ENCODE measurements at regions not wholly inside any gene's neighbourhood (a gene's known extent, or its start where the extent isn't known, plus 50 kb on each side); places are given as distances from the start of the nearest gene placed in this dataset.

- no peak for DNase-seq (ENCODE audit: low spot score)
Measured at GRCh38 chr19:30634996-30635975, 263.1 kb downstream of the ZNF536 start.

GRCh38 chr19:30634131-30634830 is 262.1 kb downstream of the ZNF536 start:
- no peak for DNase-seq (ENCODE audit: low spot score)

GRCh38 chr19:30631033-30631370 is 258.8 kb downstream of the ZNF536 start:
- no peak for DNase-seq (ENCODE audit: low spot score)

- no peak for DNase-seq (ENCODE audit: low spot score)
Measured at GRCh38 chr19:30630289-30631032, 258.3 kb downstream of the ZNF536 start.

- no peak for DNase-seq (ENCODE audit: low spot score)
Measured at GRCh38 chr19:30629086-30629485, 256.9 kb downstream of the ZNF536 start.

- no peak for DNase-seq (ENCODE audit: low spot score)
Measured at GRCh38 chr19:30626626-30626966, 254.4 kb downstream of the ZNF536 start.

GRCh38 chr19:30625947-30626625 is 253.9 kb downstream of the ZNF536 start:
- no peak for DNase-seq (ENCODE audit: low spot score)

GRCh38 chr19:30622276-30622675 is 250.1 kb downstream of the ZNF536 start:
- DNase-seq (ENCODE audit: low spot score) = no peak

- no peak for DNase-seq (ENCODE audit: low spot score)
Measured at GRCh38 chr19:30621326-30621920, 249.2 kb downstream of the ZNF536 start.

- DNase-seq (ENCODE audit: low spot score) = no peak
Measured at GRCh38 chr19:30620354-30620753, 248.2 kb downstream of the ZNF536 start.

- DNase-seq (ENCODE audit: low spot score) = no peak
Measured at GRCh38 chr19:30609656-30610270, 237.6 kb downstream of the ZNF536 start.

GRCh38 chr19:30608471-30608870 is 236.3 kb downstream of the ZNF536 start:
- DNase-seq (ENCODE audit: low spot score) = no peak
